ENCODE measurements at regions not wholly inside any gene's neighbourhood (a gene's known extent, or its start where the extent isn't known, plus 50 kb on each side); places are given as distances from the start of the nearest gene placed in this dataset.

DNA sequence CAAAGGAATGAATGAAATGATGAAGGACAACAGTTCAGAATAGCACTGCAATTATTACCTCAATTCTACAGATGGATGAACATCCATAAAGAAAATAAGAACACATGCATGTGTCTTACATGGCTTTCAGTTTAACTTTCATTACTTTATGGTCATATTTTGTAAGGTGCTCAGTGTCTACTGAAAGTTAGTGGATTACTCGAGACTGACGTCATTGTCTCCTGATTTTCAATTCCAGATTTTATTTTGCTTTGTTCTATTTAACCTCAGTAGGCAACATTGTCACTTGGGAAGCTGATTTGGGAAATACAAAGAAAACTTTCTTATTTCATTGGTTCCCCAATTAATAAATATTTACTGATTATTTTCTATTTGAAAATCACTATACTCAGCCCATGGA, 363.7 kb downstream of the CHSY3 start:
- Histone ChIP-seq H3K23me2 (ENCODE audit: low read depth, low read length) (no peaks in the 10 kb centered on the region), H3K14ac (ENCODE audit: insufficient read length) (no peak overlapping the region), H3K4ac (replicated peaks; ENCODE audit: insufficient read length, low read depth, low read length) (no peak overlapping the region), H4K5ac (ENCODE audit: insufficient read length, low read depth, low read length) (no peak overlapping the region), H2BK12ac (ENCODE audit: low read depth, low read length) (no peak overlapping the region), H3K27ac (ENCODE audit: low read depth, low read length) (no peak overlapping the region), H3K36me3 (ENCODE audit: control insufficient read depth in 2 of 4, insufficient read depth in 4 of 4, low read length in 3 of 4) (no peaks in the 10 kb centered on the region), H4K91ac (replicated peaks; ENCODE audit: insufficient read length, low read length) (no peak overlapping the region), H3K4me3 (ENCODE audit: extremely low read depth in 1 of 4, insufficient read depth in 2 of 4, low read depth in 3 of 4, low read length in 4 of 4) (no peak overlapping the region), H2BK15ac (ENCODE audit: low read length) (no peak overlapping the region), H2BK20ac (ENCODE audit: low read length) (no peak overlapping the region), H3K9ac (replicated peaks in 1 of 4; ENCODE audit: extremely low read depth in 1 of 4, low read depth in 3 of 4, low read length in 3 of 4) (no peak overlapping the region), H2BK120ac (replicated peaks; ENCODE audit: low read depth, low read length) (no peak overlapping the region), H3K56ac (replicated peaks; ENCODE audit: insufficient read length, low read depth, low read length) (no peak overlapping the region), H4K20me1 (replicated peaks in 1 of 2; ENCODE audit: control insufficient read depth in 1 of 2, insufficient read depth in 2 of 2, low read length in 2 of 2) (no peaks in the 10 kb centered on the region), H2AFZ (ENCODE audit: low read length) (no peak overlapping the region), H4K8ac (ENCODE audit: extremely low read depth, insufficient read depth, low read length) (no peak overlapping the region), H3K9me3 (ENCODE audit: insufficient read depth in 2 of 2, low read depth in 1 of 2, low read length in 1 of 2) (no peaks in the 10 kb centered on the region), H3K79me1 (ENCODE audit: low read depth, low read length) (no peaks in the 10 kb centered on the region), H3K18ac (ENCODE audit: extremely low read depth, low read length) (no peak overlapping the region), H3K79me2 (ENCODE audit: control insufficient read depth in 1 of 2, insufficient read depth in 2 of 2, low read length in 2 of 2) (no peaks in the 10 kb centered on the region), H3K4me1 (replicated peaks in 1 of 4; ENCODE audit: control insufficient read depth in 3 of 4, insufficient read depth in 4 of 4, low read length in 3 of 4) (no peaks in the 10 kb centered on the region), H3K23ac (ENCODE audit: insufficient read length) (no peak overlapping the region), H3K4me2 (ENCODE audit: insufficient read depth in 1 of 2, low read depth in 2 of 2, low read length in 2 of 2) (no peak overlapping the region), H3K27me3 (replicated peaks in 1 of 4; ENCODE audit: control insufficient read depth in 3 of 4, extremely low read depth in 1 of 4, insufficient read depth in 3 of 4, low read length in 3 of 4) (peaks cover 2 to 22% (median 9%) of the 10 kb centered on the region in 4 experiments; a peak in 6 of 7 replicates), H2BK5ac (ENCODE audit: low read depth, low read length) (no peak overlapping the region), H2AK5ac (ENCODE audit: low read depth, low read length) (no peak overlapping the region)
- DNase-seq (ENCODE audit: low read depth in 1 of 2, low spot score in 2 of 2) (no peak), FAIRE-seq (no peak)
- ChIA-PET CTCF (ENCODE audit: partially characterized antibody) (no interaction called here), POLR2A (ENCODE audit: partially characterized antibody) (no interaction called here)
- 87% methylated on average over 2 of the region's 2 CpGs; no CpG with 5 or more reads in 1 of the 2 experiments for WGBS, 2 experiments (ENCODE audit: extremely low coverage in 1 of 2, insufficient coverage in 1 of 2, insufficient read length in 1 of 2, insufficient replicate concordance in 2 of 2, low coverage in 1 of 2, low lambda C conversion rate in 2 of 2, missing lambda C conversion rate in 1 of 2)
- TF ChIP-seq SIN3A (conservative IDR thresholded peaks at IDR 0.05 in 1 of 2, IDR thresholded peaks at IDR 0.05 in 1 of 2; ENCODE audit: low read depth in 1 of 2, low read length in 2 of 2) (no peak), FOSL1 (IDR thresholded peaks at IDR 0.05; ENCODE audit: insufficient read depth, low read depth, low read length) (no peak), HDAC2 (IDR thresholded peaks at IDR 0.05; ENCODE audit: borderline replicate concordance in 1 of 2, low read depth in 2 of 2, low read length in 2 of 2) (no peak), TCF12 (IDR thresholded peaks at IDR 0.05; ENCODE audit: low read depth, low read length) (no peak), TAF1 (IDR thresholded peaks at IDR 0.05; ENCODE audit: low read depth, low read length) (no peak), NANOG (IDR thresholded peaks at IDR 0.05; ENCODE audit: insufficient read depth, low read depth, low read length, poor library complexity, severe bottlenecking) (no peak), POLR2A (IDR thresholded peaks at IDR 0.05; ENCODE audit: control extremely low read depth in 1 of 2, low read depth in 2 of 2, low read length in 2 of 2) (no peak)
- TF ChIP-seq, protein P1, sequence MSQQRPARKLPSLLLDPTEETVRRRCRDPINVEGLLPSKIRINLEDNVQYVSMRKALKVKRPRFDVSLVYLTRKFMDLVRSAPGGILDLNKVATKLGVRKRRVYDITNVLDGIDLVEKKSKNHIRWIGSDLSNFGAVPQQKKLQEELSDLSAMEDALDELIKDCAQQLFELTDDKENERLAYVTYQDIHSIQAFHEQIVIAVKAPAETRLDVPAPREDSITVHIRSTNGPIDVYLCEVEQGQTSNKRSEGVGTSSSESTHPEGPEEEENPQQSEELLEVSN (IDR thresholded peaks at IDR 0.05), result no peak
- TF ChIP-seq, protein P2, sequence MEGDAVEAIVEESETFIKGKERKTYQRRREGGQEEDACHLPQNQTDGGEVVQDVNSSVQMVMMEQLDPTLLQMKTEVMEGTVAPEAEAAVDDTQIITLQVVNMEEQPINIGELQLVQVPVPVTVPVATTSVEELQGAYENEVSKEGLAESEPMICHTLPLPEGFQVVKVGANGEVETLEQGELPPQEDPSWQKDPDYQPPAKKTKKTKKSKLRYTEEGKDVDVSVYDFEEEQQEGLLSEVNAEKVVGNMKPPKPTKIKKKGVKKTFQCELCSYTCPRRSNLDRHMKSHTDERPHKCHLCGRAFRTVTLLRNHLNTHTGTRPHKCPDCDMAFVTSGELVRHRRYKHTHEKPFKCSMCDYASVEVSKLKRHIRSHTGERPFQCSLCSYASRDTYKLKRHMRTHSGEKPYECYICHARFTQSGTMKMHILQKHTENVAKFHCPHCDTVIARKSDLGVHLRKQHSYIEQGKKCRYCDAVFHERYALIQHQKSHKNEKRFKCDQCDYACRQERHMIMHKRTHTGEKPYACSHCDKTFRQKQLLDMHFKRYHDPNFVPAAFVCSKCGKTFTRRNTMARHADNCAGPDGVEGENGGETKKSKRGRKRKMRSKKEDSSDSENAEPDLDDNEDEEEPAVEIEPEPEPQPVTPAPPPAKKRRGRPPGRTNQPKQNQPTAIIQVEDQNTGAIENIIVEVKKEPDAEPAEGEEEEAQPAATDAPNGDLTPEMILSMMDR (IDR thresholded peaks at IDR 0.05; ENCODE audit: control extremely low read depth in 1 of 3, insufficient read depth in 1 of 3, low read depth in 1 of 3, low read length in 3 of 3), result no peak
- TF ChIP-seq, protein P3, sequence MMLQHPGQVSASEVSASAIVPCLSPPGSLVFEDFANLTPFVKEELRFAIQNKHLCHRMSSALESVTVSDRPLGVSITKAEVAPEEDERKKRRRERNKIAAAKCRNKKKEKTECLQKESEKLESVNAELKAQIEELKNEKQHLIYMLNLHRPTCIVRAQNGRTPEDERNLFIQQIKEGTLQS (IDR thresholded peaks at IDR 0.05; ENCODE audit: insufficient read depth, low read depth, low read length), result no peak

Measured in H1 (cell line).